ENCODE measurements at regions not wholly inside any gene's neighbourhood (a gene's known extent, or its start where the extent isn't known, plus 50 kb on each side); places are given as distances from the start of the nearest gene placed in this dataset.

DNA sequence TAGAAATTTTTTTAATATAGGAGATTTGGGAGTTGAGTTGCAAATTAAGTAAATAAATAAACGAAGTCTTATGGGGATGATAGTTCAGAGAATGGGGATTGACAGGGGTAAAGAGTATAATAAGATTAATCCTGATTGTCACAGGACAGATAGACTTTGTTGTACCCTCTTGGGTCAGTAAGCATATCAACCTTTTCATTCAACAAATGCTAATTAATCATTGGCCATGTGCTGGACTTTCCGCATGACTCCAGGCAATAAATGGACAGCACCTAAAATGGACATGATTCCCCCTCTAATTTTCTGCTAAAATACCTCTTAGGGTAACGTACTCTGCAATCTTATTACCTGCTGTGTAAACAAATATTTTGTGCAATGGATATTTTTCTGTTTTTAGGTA, 1331.1 kb upstream of the ADGRL3 start:
- ATAC-seq (no peak), DNase-seq (ENCODE audit: low spot score) (no peak)
- H3K9me3 Mint-ChIP-seq, result no peaks in the 10 kb centered on the region
- H2AFZ ChIP-seq, result no peak overlapping the region
- no peak overlapping the region for H3K4me2 ChIP-seq
- H3K4me1 Mint-ChIP-seq, result peaks cover 3% of the 10 kb centered on the region; the same call in 1 of the 3 replicates
- no peak for TF ChIP-seq CREB1 (CRISPR knock-in tag; IDR thresholded peaks at IDR 0.05; ENCODE audit: low read depth)
- TF ChIP-seq ZNF462 (CRISPR knock-in tag; IDR thresholded peaks at IDR 0.05), result no peak
- no peak for TF ChIP-seq ZNF331 (CRISPR knock-in tag; IDR thresholded peaks at IDR 0.05; ENCODE audit: low read depth)
- no peak for TF ChIP-seq EZH2 (IDR thresholded peaks at IDR 0.05; ENCODE audit: low read depth, unreplicated experiment)
- TF ChIP-seq REST (IDR thresholded peaks at IDR 0.05; ENCODE audit: unreplicated experiment), result no peak
- no peak for TF ChIP-seq NANOG (IDR thresholded peaks at IDR 0.05; ENCODE audit: borderline replicate concordance)
- no peak for TF ChIP-seq EZH2phosphoT487 (IDR thresholded peaks at IDR 0.05; ENCODE audit: unreplicated experiment)
- TF ChIP-seq ZNF114 (CRISPR knock-in tag; IDR thresholded peaks at IDR 0.05), result no peak
- no peak for TF ChIP-seq JUNB (IDR thresholded peaks at IDR 0.05; ENCODE audit: unreplicated experiment)
- TF ChIP-seq CTCF (conservative IDR thresholded peaks at IDR 0.05; ENCODE audit: low read depth in 2 of 2), result no peak
- no peak for TF ChIP-seq POLR2AphosphoS5 (IDR thresholded peaks at IDR 0.05; ENCODE audit: low read depth)
- no peak for TF ChIP-seq STAT1 (IDR thresholded peaks at IDR 0.05; ENCODE audit: unreplicated experiment)
- TF ChIP-seq ETS1 (IDR thresholded peaks at IDR 0.05), result no peak
- no peaks in the 10 kb centered on the region for H3K79me2 ChIP-seq (replicated peaks; ENCODE audit: insufficient read depth)
- no peaks in the 10 kb centered on the region for H3K36me3 Mint-ChIP-seq (ENCODE audit: low read depth)
- no peaks in the 10 kb centered on the region for H3K36me3 ChIP-seq (ENCODE audit: insufficient read depth)
- no peak overlapping the region for H3K27ac ChIP-seq (ENCODE audit: low read depth)
- H3K9me2 ChIP-seq (ENCODE audit: insufficient read depth), result no peaks in the 10 kb centered on the region
- H4K20me1 ChIP-seq (replicated peaks; ENCODE audit: insufficient read depth), result no peaks in the 10 kb centered on the region
- H3K27me3 ChIP-seq (ENCODE audit: insufficient read depth), result no peaks in the 10 kb centered on the region
- H3K27me3 Mint-ChIP-seq (ENCODE audit: insufficient read depth, low read depth, poor library complexity), result no peaks in the 10 kb centered on the region
- H3F3A ChIP-seq (replicated peaks; ENCODE audit: low read depth), result no peaks in the 10 kb centered on the region
- no peaks in the 10 kb centered on the region for H3K4me1 ChIP-seq (ENCODE audit: insufficient read depth)
- H3K27ac Mint-ChIP-seq, result no peak overlapping the region
- H3K4me3 ChIP-seq, result no peak overlapping the region
- no peak overlapping the region for H3K4me3 Mint-ChIP-seq
